HG02870 (cell line): ENCODE measurements at regions not wholly inside any gene's neighbourhood (a gene's known extent, or its start where the extent isn't known, plus 50 kb on each side); places are given as distances from the start of the nearest gene placed in this dataset.

ENCODE experiments used
- ATAC-seq: cut with Tn5 transposase; IDR thresholded peaks from one replicate; pipeline ENCODE4 v1.9.1; 2021; ENCODE audit warnings: mild to moderate bottlenecking, moderate library complexity; ENCODE audit not compliant: unreplicated experiment

GRCh38 chr21:22536509-22536908 lies 1538.3 kb downstream of the NCAM2 start:
- no peak for ATAC-seq

DNA sequence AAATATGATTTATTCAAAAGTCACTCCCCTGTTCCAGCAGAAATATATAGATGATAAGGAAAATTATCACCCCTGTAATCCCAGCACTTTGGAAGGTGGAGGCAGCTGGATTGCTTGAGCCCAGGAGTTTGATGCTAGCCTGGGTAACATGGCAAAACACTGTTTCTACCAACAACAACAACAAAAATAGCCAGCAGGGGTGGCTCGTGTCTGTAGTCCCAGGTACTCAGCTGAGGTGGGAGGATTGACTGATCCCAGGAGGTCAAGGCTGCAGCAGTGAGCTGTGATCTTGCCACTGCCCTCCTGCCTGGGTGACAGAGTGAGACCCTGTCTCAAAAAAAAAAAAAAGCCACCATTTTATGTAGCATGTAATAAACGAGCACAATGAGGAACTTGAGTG lies 1546.5 kb downstream of the NCAM2 start:
- ATAC-seq, result no peak

GRCh38 chr21:22552390-22552789 lies 1554.2 kb downstream of the NCAM2 start:
- ATAC-seq, result no peak

DNA sequence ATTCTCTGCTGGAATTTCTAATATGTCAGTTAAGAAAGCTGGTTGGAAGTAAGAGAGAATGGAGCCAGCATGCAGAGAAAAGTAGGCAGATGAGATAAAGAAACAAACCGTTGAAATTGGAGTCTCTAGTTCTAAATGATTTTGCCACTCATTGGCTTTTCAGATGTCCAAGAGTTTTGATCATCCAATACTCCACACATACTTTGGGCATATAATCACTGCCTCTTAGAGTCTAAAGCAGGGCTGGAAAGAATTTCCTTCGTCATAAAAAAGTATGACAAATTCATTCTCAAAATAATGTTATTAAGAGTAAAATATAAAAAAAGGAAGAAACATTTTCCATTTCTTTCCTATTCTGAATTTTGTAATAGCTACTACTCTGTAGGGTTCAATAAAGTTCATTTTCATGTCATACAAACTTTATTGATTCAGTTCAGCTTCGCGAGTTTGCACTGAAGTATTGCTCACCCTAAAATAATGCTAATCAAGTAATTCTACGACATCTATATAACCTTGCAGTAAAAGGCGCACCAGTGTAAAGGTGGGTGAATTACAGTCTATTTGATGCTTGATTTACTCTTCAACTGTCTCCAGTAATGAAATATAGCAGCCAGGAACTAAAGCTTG lies 1556.6 kb downstream of the NCAM2 start:
- ATAC-seq, result no peak

GRCh38 chr21:22556829-22557228 lies 1558.6 kb downstream of the NCAM2 start:
- no peak for ATAC-seq

GRCh38 chr21:22561946-22562345 lies 1563.7 kb downstream of the NCAM2 start:
- no peak for ATAC-seq

GRCh38 chr21:22573834-22574233 lies 1575.6 kb downstream of the NCAM2 start:
- ATAC-seq, result no peak

- no peak for ATAC-seq
Observed at GRCh38 chr21:22575165-22575584, 1577.0 kb downstream of the NCAM2 start.

DNA sequence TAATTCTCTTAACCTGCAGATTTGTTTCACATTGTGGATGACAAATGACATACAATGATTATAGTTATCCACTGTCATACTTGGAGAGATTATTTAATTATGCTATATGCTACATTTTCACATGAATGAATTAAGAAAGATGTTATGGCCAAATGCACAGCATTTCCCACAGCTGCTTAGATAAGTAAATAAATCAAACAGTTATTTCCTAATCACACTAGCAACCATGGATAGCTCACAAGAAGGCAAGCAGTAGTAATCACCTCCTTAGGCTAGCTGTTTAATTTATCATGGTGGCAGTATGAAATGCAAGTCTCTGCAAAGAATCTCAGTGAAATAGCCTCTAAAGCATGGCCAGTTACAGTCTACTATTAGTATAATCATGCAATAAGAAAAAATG lies 1581.5 kb downstream of the NCAM2 start:
- no peak for ATAC-seq

GRCh38 chr21:22582026-22582425 lies 1583.8 kb downstream of the NCAM2 start:
- ATAC-seq, result no peak

- no peak for ATAC-seq
Observed at GRCh38 chr21:22584308-22584707, 1586.1 kb downstream of the NCAM2 start.

GRCh38 chr21:22585558-22585957 lies 1587.3 kb downstream of the NCAM2 start:
- no peak for ATAC-seq

DNA sequence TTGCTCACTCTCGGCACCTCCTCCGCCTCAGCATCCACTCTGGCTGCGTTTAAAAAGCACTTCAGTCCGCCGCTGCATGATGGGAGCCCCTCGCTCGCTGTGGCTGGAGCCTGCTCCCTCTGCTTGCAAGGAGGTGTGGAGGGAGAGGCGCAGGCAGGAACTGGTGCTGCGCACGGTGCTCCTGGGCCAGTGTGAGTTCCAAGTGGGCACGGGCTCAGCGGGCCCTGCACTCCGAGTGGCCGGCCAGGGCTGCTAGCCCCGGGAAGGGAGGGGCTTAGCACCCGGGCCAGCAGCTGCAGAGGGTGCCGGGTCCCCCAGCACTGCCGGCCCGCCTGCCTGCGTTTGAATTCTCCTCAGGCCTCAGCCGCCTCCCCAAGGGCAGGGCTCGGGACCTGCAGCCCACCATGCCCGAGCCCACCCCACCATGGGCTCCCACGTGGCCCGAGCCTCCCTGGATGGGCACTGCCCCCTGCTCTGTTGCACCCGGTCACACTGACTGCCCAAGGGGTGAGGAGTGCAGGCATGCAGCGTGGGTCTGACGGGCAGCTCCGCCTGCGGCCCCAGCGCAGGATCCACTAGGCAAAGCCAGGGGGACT lies 1599.5 kb downstream of the NCAM2 start:
- no peak for ATAC-seq

DNA sequence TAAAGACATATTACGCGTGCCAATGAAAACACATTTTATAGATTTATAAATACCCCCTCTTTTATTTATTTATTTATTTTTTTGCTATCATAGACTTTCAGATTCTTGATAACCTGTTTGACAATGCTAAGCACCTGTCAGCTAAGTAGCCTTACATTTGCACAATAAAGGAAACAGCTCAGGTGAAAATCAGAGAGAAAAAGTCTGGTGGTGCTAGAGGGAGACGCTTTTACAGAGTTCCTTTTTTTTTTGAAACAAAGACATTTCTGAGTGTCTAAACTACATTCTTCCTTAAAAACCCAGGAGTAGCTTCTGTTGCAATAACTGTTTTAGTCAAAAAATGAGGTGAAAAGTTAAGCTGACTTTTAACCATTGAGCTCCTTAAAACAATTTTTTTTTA lies 1611.6 kb downstream of the NCAM2 start:
- no peak for ATAC-seq

- ATAC-seq, result no peak
Observed at GRCh38 chr21:22627911-22628310, 1629.7 kb downstream of the NCAM2 start.

DNA sequence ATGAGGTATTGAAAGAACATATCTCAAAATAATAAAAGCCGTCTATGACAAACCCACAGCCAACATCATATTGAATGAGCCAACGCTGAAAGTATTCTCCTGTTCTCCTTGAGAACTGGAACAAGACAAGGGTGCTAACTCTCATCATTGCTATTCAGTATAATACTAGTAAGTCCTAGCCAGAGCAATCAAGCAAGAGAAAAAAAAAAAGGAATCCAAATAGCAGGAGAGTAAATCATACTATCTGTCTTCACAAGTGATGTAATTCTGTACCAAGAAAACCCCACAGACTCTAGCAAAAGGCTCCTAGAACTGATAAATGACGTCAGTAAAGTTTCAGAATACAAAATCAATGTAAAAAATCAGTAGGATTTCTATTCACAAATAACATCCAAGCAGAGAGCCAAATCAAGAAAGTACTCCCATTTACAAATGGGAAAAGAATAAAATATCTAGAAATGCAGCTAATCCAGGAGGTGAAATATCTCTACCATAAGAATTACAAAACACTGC lies 1632.8 kb downstream of the NCAM2 start:
- no peak for ATAC-seq

GRCh38 chr21:22632176-22632575 lies 1634.0 kb downstream of the NCAM2 start:
- no peak for ATAC-seq

DNA sequence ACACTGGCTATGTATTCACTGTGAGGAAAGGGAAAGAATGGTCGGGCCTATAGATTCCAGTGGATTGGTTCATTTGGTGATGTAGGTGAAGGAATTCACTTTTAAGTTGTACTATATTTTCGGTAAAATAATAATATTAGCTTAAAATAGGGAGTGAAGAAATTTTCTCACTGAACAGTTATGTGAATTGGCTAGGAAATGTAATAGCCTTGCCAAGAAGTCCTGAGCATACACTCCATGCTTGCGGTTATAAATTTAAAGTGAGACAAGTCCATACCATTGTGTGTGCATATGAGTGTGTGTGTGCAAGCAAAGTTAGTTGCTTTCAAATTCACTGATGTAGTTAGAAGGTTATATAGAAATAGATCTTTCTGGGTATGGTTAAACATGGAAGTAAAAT lies 1651.0 kb downstream of the NCAM2 start:
- ATAC-seq, result no peak

DNA sequence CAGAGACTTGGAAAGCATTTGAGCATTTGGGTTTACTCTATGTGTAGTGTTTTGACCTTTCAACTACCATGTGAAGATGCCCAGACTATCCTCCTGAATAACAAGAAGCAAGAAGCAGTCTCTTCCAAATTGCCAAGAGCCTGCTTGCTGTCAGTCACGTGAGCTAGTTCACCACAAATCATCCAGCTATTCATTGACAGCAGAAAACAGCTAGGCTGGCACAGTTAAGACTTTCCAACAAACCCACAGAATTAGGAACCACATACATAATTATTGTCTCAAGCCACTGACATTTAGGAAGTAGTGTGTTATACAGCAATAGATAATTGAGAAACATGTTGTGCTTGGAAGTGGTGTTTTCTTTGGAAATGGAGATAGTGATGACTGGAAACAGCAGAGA lies 1652.0 kb downstream of the NCAM2 start:
- no peak for ATAC-seq

GRCh38 chr21:22657781-22658180 lies 1659.6 kb downstream of the NCAM2 start:
- ATAC-seq, result no peak

- no peak for ATAC-seq
Observed at GRCh38 chr21:22670148-22670547, 1671.9 kb downstream of the NCAM2 start.

GRCh38 chr21:22679207-22679606 lies 1681.0 kb downstream of the NCAM2 start:
- ATAC-seq, result no peak

DNA sequence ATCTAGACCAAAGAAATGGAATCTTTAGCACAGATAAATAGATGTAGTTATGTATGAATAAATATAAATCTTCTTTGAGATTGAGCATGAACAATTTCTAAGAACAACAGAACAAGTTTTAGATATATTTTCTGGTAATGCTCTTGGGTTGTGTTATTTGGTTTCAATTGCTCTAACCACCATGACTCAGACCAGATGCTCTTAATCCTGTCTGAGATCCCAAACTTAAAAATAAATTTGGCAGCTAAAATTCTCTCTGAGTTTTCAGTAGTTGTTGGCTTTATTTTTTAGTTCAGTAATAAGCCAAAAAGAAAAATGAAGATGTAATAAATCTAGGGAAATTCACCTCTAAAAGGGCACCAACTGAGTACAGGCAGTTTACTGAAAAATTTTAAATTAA lies 1693.4 kb downstream of the NCAM2 start:
- no peak for ATAC-seq
